Peyer's patch (tissue), 4 donors: ENCODE measurements at regions not wholly inside any gene's neighbourhood (a gene's known extent, or its start where the extent isn't known, plus 50 kb on each side); places are given as distances from the start of the nearest gene placed in this dataset.

Source experiments
- CTCF ChIP-seq, 6 experiments: fragments of 450-650 bp in 4 of 6; fragments of 200-600 bp in 2 of 6; sonication (generic) in 1 of 6; IDR thresholded peaks; one replicate each; pipeline ENCODE4 v1.5.1; 2017 to 2019; ENCODE audit warnings: antibody characterized with exemption in 6 of 6, mild to moderate bottlenecking in 3 of 6, moderate library complexity in 1 of 6
- POLR2A ChIP-seq, 2 donors: fragments of 450-650 bp; IDR thresholded peaks; one replicate each; pipeline ENCODE4 v1.5.1; 2017; ENCODE audit warnings: antibody characterized with exemption in 2 of 2, mild to moderate bottlenecking in 2 of 2, moderate library complexity in 2 of 2

- no peak for TF ChIP-seq CTCF (IDR thresholded peaks at IDR 0.05)
- no peak for TF ChIP-seq POLR2A (IDR thresholded peaks at IDR 0.05)
Observed at GRCh38 chr7:21106296-21106732, 319.6 kb upstream of the SP8 start.
